HG03280 (cell line): ENCODE measurements at regions not wholly inside any gene's neighbourhood (a gene's known extent, or its start where the extent isn't known, plus 50 kb on each side); places are given as distances from the start of the nearest gene placed in this dataset.
A peak's percentile ranks its signal among the peaks of the same experiment; 100 is the strongest.

Experiments used
- ATAC-seq: cut with Tn5 transposase; IDR thresholded peaks from one replicate; pipeline ENCODE4 v1.9.1; 2021; ENCODE audit warnings: mild to moderate bottlenecking, moderate library complexity; ENCODE audit not compliant: unreplicated experiment

DNA sequence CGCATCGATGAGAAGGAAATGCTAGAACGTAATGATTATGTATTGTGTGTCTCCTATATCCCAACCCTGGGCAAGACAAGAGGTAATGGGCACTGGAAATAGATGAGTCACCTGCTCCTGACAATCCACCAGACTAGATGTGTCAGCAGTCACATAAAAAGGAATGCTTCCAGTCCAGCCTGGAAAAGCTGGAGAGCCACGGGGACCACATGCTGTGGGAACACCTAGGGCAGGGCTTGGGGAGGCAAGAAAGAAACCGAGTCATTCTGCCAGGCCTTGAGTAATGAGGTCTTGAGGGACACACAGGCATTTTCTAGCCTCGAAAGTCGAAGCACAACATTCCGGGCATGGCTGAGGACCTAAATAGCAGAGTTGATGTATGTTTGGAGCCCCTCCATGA lies 716.7 kb upstream of the TMEM132C start:
- ATAC-seq = no peak

DNA sequence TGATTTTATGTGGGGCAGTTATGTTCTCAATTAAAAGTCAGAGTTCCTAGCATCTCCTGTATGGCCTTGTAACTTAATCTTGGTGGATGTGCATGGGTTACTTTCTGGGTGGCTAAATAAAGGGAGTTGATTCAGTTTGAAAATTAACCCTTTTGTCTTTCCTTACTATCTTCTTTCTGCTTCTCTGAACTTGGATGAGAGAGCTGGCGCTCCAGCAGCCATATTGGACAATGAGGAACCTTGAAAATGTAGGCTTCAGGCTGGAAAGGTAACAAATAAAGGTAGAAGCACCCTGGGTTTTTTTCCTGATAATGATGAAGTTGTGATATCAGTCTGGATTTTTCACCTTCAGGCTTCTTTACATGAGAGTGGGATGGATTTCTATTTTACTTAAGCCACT lies 714.1 kb upstream of the TMEM132C start:
- no peak for ATAC-seq

DNA sequence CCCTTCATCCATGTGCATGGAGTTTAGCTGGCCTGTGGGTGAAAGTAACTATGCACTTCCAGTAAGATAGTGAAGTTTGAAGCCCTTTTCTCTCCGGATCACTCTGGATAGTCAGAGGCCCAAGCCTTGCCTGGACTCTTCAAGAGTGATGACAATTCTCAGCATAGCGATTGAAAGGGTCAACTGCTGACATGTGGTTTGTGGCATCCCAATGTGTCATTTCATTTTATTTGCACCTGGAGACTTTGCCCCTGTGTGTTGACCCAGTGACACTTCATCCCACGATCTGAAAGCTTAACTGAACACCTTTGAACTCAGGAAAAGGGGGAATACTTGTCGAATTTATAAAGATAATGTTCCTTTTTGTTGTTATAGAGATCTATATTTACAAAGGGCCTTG lies 711.9 kb upstream of the TMEM132C start:
- no peak for ATAC-seq

DNA sequence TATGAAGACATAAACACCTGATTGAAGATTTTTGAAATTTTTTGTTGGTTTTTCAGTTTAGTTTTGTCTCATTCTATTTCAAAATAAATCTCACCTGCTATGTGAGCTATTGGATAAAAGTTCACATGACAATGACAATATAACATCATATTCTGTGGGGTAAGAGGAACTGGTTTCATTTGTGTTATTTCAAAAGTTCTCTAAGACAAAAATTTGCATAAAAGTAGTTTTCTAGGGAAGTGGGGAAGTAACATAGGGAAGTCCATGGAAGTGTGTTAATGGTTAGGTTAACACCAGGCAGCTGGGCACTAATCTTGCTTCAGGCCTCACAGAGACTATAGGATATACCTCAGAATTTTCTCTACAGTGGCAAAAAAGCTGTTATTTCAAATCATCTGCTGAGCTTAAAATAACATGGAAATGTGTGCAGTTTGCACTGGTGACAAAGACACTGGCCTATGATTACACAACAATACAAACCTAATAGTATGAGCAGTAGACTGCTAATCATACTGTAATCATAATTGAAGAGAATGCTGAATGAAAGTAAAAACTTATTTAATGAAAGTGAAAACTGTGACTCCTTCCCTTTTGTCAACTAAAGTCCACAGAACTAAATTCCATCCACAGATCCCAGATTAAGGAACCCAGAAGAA lies 710.6 kb upstream of the TMEM132C start:
- ATAC-seq = no peak

DNA sequence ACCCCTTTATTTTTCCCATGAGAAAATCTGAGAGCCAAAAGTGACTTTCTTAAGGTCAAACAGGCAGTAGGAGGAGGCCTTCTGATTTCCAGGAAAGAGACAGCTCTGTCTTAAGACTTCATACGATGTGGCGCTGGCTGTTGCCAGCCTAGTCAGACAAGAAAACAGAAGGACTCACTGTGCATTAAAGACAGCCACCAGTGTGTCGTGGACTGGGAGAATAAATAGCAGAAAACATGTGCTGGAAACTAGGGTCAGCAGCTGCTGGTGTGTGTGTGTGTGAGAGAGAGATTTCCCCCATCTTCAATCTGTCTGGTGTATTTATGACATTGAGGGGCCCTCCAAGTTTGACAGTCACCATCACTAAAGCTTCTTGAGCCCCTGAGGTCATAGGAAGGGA lies 708.6 kb upstream of the TMEM132C start:
- ATAC-seq = no peak

DNA sequence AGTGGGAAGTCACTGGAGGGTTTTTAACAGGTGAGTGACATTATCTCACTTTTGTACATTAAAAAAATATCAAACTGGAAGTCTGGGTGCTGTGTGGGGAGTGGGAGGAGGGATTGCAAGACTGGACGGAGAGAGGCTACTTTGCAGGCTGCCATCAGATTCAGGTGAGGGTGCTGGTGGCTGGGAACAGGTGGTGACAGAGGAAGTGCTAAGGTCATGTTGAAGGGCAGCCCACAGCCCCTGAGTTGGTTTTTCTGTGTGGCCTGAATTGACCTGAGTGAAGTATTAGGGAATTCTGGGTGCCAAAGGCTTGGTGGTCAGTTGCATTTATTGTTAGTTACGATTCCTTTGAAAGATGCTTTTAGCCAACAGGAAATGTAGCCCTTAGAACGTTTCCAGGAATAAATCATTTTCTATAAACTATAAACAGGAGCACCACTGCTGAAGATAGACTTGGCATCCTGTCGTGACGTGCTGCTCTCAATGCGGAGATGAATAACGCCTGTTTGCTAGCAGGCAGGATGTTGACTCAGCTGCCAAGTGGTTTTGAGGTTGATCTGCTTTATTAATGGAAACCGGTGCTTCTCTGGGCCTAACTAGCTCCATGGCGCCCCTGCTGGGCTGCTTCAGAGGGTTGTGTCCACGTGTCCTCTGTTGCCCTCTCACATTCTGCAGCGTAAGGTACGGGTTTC lies 707.5 kb upstream of the TMEM132C start:
- ATAC-seq = peak; percentile 54

DNA sequence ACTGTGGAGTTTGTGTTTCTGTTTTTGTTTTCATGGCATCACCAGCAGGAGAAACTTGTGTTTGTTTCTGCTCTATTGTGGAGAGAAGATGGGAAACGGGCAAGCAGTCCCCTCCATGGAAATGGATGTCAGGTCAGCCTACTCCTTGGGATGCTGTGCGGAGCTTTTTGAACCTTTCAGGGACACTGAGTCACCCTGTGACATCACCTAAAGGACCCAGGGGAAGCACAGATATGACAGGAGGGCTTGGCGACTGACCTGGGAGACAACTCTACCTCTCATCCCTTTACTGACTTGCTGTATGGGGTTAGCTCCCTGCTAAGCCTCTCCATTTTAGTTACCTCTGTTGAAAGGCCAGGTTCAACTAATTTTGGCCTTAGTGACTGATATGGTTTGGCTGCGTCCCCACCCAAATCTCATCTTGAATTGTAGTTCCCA lies 706.9 kb upstream of the TMEM132C start:
- no peak for ATAC-seq

DNA sequence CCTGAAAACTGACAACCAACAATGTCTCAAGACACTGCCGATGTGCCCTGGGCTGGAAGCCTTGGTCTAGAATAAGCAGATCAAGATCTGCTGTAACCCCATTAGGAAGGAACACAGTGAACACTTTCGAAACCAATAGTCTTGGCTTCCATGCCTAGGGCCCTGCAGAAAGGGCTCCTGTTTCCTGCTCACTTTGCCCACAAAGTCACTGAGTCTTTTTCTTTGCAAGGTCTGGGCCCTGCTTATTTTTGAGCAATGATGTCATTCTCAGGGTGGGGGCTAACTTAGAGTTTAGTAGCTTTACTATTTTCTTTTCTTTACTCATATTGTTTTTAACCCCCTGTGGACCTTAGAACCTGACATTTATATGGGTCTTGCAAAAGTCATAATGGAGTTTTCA lies 704.2 kb upstream of the TMEM132C start:
- no peak for ATAC-seq

DNA sequence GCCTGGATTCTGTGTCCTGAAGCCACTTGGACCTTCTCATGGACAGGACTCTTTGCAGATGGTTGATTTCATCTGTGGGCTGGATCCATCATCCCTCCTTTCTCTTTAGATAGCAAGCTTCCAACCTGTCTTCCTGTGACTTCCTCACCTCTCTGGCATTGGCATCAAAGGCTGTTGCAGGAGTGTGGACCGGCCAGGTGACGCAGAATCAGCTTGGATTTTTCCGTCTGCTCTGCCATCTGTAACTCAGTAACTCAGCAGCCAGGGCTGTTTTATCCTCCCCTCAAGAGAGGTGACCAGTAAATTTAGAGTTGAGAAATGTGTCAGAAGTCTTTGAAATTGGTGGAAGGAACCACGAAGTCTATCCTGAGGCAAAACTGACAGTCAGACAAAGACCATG lies 701.7 kb upstream of the TMEM132C start:
- no peak for ATAC-seq

DNA sequence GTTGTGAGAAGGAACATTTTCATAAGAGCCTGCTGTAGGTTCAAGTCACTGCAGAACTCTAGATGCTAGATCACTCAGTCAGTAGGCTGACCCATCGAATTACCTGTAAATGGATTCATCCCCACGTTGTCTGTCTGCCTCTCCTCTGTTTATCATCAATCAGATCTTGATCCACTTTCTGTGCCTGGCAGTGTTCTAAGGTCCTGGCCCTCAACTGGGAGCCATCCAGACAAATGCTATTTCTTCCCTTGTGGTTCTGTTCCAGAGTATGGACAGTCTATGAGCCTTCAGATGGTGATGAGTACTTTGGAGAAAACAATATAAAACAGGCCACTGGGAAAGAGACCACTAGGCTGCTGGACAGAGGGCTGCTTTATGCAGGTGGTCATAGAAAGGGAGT lies 699.4 kb upstream of the TMEM132C start:
- no peak for ATAC-seq

DNA sequence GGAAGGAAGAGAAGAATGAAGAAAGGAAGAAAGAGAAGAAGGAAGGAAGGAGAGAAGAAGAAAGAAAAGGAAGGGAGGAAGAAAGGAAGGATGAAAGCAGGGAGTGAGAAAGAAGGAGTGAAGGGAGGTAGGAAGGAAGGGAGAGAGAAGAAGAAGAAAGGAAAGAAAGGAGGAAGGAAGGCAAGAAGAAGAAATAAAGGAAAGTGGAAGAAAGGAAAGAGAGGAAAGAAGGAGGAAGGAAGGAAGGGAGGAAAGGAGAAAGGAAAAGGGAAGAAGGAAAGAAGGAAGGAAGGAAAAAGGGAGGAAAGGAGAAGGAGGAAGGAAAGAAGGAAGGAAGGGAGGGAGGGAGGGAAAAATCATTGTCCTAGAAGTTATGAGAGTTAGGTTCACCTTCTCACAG lies 696.6 kb upstream of the TMEM132C start:
- ATAC-seq = no peak

DNA sequence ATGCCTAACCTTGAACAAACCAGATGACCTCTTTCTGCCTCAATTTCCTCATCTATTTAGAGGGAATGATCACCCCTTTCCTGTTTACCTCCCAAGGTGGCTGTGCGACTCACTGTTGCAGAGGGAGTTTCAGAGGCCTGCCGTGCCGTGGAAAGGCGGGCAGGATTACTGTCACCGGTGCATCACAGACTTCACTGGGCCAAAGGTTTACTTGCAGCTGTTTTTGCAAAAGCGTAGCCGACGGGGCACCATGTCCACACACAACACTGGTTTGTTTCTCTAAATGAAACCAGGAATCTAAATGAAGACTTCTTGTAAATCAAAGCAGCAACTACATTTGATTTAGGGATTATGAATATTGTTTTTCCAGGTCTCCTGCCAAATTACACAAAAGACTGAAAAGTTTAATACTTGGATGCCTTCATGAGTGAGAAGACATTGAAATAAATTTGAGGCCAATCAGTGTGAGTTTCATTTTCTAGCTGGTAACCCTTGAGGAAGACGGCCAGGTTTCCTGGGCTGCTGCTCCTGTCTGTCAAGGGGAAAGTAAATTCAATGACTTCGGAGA lies 696.1 kb upstream of the TMEM132C start:
- ATAC-seq = no peak

DNA sequence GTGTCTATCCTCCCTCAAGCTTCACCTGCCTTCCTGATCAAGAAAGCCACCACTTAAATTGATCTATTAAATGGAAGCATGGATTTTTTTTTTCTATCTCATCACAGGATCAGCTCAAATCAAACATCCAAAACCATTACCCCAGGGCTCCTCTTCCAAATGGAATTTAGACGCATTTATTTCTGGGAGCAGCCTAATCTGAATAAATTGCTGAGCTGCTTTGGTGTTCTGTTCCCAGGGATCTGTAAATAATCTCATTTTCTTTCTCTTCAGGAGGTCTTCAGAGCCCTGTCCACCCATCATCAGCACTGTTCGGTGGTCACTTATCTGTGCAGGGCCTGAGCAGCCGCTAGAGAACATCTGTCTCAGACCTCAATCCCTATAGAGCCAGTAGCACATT lies 695.4 kb upstream of the TMEM132C start:
- no peak for ATAC-seq

DNA sequence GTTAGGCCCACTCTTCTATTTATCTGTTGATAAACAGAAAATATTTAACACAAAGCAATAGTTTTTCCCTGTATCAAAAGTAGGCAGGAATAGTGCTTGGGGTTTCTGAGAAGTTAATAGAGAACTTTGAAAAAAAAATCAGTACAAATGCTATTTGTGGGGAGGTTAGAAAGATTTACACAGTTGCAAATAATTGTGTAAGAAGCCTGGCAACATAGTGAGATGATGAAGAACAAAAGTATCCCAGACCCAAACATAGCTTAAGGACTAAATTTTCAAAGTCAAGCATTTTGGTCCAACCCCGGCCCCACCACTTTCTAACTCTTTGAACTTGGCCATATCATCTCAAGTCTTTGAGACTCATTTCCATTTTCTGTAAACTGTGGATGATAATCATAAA lies 687.5 kb upstream of the TMEM132C start:
- no peak for ATAC-seq

DNA sequence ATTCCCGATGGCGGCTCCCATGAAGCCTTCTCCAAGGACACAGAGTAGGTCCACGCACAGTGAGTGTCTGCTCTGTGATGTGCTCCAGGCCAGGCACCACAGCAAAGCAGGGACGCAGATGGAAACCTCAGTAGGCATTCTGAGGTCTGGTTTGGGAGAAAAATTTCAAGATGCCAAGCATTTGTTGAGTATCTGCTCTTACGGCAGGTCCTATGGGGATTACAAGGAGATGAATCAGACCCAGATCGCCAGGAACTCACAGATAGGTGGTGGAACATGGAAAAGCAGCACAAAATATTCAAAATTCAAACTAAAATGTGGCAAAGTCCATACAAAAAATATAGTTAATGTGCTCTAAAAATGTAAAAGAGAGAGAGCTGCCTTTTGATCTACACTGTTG lies 684.9 kb upstream of the TMEM132C start:
- ATAC-seq = no peak

DNA sequence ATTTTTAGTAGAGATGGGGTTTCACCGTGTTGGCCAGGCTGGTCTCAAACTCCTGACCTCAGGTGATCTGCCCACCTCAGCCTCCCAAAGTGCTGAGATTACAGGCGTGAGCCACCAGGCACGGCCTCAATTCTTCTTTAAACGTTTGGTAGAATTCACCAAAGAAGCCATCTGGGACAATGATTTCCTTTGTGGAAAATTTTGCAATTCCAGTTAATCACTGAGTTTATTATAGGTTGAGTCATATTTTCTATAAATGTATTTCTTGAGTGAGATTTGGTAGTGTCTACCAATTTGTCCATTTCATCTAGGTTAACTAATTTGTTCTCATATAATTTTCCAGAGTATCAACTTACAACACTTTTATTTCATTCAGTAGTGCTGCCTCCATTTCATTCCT lies 683.9 kb upstream of the TMEM132C start:
- ATAC-seq = no peak

DNA sequence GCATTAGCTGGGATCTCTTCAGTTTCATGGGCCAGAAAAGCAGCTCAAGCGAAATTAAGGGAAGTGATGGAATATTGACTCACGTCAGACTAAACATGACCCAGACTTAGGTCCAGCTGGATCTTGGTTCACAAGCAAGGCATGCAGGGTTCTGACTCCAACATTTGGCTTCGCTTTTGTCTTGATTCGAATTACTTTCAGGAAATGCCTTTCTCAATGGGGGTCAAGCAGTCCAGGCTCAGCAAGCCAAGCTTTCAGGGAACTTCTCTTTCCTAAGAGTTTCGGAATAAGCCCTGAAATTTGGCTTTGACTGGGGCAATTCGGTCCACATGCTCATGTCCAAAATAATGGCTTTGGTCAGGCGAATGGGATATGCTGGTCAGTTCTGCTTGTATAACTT lies 678.7 kb upstream of the TMEM132C start:
- ATAC-seq = no peak

DNA sequence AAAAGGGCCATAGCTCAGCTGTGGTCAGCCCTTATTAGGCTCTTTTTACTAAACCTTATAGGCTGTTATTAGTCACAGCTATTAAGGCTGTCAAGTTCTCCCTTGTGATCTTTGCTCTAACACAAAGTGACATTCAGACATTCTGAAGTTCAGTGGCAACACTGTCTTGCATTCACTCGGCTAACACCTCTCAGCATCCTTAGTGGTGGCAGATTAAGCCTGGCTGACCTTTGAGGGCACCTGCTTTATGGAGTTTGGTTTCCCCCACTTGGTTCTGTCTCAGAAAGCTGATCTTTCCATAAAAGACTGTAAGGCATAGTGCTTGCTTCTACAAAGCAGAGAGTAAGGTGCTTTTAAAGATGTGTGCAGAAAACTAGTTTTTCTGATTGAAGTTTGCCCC lies 677.4 kb upstream of the TMEM132C start:
- ATAC-seq = no peak

DNA sequence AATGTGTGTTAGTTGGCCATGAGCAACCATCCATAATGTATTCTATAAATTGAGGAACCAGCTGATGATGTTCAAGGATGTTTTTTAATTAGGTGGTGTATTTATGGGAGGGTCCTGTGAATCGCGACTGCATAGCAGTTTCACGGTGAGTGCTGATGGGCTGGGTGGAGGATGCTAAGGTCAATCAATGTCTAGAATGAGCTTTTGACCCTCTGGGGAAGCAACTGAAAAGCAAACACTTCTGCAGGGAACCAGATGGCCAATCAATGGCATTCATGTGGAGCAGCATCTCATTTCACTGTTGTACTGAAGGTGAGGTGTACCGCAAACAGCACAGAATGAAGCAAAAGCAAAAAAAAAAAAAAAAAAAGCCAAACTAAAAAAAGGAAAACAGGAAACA lies 676.1 kb upstream of the TMEM132C start:
- ATAC-seq = no peak

DNA sequence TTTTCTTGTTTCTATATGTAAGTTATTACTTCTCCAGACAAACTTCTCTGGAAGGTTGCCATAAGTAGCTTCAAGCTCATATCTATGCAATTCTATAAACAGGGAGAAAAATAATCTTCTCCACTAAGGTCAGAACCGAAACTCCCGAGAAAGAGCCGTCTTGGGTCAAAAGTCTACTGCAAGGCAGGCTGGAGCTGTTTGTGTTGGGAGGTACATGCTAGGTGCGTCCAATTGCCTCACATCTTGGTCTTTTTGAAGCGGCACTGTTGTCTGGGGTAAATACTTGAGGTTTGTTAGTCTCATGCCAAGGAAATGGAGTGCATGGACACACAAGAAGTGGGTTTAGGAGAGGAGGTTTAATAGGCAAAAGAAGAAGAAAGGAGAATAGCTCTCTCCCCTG lies 674.7 kb upstream of the TMEM132C start:
- ATAC-seq = no peak

DNA sequence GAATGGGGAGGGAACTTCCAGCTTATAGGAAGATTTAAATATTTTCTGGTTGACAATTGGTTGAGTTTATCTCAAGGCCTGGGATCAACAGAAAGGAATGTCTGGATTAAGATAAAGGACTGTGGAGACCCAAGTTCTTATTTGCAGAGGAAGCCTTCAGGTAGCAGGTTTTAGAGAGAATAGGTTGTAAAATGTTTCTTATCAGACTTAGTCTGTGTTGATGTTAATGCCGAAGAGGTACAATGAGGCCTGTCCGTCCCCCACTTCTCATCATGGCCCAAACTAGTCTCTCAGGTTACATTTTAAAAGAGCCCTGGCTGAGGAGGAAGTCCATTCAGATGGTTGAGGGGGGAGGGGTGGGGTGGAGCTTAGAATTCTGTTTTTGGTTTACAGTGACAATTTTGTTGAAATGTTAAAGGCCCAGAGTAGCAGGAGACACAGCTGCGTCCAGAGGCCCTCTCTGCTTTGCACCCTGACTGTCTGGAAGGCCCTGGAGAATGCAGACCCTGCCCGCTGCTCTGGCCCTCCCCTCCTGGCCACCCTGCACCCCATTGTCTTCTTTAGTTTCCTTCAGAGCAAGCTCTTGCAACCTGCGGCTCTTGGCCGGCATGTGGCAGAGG lies 672.5 kb upstream of the TMEM132C start:
- ATAC-seq = no peak

DNA sequence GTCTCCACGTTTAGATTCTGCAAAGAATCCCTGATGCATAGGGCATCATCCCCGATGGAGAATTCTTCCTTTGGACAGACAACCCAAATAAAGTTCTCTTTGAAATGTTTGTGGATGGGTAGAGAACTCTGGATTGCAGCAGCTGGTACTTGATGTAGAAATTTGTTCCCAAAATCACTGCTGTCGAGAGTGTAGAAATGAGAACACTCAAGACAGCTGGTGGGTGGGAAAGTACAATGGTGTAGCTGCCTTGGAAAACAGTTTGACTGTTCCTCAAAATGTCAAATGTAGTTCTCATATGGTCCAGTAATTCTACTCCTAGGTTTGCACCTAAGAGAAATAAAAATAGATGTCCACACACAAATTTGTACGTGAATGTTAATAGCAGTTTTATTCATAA lies 671.5 kb upstream of the TMEM132C start:
- no peak for ATAC-seq
